GM18502 (cell line): ENCODE measurements at regions not wholly inside any gene's neighbourhood (a gene's known extent, or its start where the extent isn't known, plus 50 kb on each side); places are given as distances from the start of the nearest gene placed in this dataset.
"Not testable (repeated sequence)": the region's sequence is repeated elsewhere in the genome, so short reads cannot be mapped to it uniquely, and the experiment has no call there.

ENCODE experiments used
- ATAC-seq: cut with Tn5 transposase; IDR thresholded peaks from one replicate; pipeline ENCODE4 v1.9.1; 2021; ENCODE audit warnings: mild to moderate bottlenecking; ENCODE audit not compliant: unreplicated experiment, poor library complexity

DNA sequence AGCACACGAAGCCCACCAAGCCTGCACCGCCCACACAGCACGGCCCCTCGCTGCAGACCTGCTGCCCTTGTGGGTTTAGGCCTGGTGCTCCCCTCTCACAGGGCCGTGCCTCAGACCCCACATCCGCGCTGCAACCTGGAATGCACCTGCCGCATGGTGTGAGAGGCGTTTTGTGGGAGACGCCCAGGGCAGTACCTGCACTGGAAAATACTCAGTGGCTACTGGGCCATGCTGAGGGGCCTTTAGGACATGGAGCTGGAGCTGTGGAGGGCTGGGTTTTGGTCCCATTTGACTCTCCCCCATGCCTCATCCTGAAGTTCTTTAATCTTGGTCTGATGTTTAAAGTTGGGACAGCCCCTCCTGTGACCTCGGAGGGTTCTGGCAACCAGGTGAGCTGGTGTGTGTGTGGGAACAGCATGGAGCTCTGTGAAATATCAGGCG lies 116.3 kb downstream of the ERMARD start:
- ATAC-seq, result no peak

DNA sequence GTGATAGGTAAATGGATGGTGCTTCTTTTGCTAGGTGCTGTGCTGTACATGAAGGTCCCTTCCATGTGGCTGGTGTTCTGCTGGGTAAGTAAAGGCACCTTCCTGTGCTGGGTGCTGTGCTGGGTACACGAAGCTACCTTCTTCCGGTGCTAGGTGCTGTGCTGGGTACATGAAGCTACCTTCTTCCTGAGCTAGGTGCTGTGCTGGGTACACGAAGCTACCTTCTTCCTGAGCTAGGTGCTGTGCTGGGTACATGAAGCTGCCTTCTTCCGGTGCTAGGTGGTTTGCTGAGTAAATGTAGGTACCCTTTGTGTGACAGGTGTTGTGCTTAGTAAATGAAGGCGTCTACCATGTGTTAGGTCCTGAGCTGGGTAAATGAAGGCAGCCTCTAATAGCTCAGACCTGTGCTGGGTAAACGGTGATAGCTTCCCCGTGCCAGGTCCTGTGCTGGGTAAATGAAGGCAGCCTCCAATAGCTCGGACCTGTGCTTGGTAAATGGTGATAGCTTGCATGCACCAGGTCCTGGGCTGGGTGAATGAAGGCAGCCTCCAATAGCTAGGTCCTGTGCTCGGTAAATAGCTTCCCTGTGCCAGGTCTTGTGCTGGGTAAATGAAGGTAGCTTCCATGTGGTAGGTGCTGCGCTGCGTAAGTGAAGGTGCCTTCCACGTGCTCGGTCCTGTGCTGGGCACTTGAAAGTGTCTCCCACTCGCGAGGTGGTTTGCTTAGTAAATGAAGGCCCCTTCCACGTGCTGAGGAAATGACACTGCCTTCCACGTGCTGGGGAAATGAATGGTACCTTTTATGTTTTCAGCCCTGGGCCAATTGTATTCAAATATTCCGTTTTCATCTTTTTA lies 115.5 kb downstream of the ERMARD start:
- ATAC-seq, result no peak

DNA sequence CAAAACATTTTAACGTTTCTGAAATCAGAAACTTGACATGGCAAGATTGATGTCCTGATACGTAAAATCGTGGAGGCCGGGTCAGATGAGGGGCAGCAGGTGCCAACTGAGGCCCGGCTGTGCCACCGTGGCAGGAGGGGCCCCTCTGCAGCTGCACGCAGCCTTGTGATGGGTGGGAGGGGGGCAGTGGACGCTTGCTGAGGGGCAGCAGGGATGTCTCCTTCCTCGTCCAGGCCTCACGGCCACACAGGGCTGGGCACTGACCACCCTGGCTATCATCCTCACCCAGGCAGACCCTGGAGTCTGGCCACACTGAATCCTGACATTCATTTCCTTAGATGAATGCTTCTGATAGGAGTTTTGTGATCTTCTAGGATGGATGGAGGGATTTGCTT lies 114.7 kb downstream of the ERMARD start:
- ATAC-seq, result no peak

DNA sequence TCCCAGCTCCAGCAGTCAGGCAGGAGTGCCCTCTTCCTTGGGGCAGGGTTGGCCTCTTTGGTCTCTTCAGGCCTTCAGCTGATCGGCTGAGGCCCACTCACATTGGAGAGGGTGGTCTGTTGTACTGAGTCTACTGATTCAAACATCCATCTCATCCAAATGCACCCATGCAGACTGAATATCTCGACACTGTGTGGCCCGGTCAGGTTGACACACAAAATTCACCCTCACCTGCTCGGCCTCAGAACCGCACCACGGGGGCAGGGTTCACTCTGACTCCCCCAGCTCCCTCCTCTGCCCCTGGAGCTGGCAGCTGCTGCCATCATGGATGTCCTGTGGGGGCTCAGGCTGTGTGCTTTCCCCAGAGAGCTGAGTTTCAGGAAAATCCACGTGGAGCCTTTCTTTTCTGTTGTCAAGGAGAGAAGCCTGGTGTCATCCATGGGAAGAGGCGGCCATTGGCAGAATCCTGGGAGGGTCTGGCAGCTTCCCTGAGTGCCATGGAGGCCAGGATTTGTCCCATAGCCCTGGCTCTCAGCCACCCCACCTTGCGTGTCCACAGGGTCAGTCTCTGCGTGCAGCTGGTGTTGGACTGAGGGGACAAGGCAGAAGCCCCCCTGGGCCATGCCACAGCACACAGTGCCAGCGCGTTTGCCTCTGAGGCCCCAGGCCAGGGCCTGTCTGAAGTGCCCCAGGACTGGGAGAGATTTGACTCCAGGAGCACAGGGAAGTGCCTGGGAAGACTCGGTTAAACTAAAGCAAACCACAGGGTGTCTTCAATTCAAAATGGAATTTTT lies 114.1 kb downstream of the ERMARD start:
- no peak for ATAC-seq

DNA sequence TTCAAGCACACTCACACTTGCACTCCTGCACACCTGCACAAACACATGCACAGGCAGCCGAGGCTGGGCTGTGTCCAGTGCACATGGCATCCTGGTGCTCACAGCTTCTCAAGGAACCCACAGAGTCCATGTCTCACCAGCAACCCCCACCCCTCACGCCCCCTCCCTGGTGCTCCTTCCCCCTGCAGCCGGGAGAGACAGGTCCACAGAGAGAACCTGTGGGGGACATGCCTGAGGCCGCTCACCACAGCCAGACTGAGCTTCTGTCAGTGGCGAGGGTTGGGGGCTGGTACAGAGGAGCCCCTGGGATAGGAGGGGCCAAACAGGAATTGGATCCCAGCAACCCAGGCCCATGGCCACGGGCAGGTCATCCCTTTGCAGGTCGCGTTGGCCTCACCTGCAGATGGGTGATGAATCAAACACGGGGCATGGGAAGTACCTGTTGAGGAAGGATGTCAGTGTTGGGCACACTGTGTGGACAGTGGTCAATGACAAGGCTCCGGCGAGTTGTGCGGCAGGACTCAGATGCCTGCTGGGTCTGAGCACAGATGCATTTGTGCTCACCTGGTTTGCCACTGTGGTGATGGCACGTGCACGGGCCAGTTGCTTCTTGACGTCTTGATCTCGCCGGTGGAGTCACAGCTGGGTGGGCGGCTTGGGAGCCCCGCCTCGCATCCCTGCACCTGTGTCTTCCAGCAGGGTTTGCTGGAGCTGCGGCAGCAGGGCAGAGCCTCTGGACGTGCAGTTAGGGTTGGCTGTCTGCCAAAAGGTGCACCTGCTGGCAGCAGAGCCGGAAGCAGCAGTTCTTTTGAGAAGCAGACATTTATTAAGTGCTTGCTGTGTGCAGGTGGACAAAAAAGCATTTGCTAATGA lies 113.0 kb downstream of the ERMARD start:
- no peak for ATAC-seq

DNA sequence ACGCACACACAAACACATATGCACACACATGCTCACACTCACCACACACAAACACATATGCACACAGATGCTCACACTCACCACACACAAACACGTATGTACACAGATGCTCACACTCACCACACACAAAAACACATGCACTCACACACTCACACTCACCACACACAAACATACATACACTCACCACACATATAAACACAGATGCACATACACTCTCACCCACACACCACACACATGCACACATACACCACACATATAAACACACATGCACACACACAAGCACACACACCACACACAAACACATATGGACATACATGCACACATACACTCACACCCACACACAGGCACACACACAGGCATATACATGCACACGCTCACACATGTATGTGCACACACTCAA lies 112.3 kb downstream of the ERMARD start:
- no peak for ATAC-seq

DNA sequence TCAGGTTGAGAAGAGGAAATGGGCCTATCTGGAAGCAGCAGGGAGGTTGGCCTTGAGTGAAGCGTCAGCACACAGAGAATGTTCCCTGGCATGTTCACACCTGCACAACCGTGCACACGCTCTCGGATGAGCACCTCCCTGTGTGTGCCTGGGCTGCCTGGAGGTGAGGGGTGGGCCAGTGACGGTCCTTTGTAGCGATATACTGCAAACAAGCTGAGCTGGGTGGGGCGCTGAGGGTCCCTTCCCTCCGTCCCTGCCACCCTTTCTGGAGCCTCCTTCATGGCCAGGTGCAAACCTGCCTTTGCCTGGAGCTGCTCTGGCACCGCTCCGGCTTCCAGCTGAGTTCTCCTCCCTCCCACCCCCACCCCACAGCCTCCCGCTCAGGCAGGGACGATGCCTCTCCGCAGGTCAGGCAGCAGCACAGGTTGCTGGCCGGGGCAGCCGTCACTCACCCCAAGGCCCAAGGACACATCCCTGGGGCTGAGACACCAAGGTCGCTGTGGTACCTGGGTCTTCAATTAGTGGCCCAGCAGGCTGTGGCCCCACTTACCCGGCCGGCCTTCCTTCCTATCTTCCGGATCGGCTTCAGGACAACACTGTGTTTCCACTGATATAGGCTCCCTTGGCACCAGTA lies 111.6 kb downstream of the ERMARD start:
- no peak for ATAC-seq

DNA sequence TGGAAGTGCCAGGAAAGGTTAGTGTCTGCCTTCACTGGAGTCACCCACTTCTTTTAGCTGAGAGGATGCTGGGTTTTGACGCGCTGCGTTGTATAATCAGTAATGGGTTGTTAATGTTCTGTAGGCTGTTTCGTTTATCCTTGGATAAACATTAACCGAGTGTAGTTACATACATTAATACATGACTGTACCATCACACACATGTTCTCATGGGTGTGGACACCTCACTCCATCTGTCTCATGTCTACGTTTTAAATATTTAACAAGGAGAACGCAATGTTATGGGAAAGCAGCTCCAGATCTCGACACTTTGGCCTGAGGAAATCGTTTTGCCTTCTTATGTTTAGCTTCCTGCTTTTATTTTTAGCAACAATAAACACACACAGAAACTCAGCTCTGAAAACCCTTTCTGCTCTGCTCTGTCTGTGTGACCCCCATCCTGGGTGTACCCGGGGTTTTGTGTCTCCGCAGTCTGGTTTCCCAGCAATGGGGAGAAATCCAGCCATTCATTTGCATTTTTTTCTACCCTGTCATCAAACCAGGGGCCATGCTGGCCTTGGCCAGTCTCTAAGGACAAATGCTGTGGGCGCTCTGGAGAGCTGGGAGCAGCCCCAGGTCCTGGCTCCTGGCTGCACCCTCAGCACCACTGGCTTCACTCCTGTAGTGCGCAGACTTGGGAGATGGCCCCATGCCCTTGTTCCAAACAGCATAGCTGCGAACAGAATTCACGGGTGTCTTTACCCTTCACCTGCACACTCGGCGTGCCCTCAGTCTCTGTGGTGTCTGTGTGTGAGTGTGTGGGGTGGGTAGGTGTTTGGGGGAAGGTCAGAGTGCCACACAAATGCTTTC lies 110.8 kb downstream of the ERMARD start:
- no peak for ATAC-seq

DNA sequence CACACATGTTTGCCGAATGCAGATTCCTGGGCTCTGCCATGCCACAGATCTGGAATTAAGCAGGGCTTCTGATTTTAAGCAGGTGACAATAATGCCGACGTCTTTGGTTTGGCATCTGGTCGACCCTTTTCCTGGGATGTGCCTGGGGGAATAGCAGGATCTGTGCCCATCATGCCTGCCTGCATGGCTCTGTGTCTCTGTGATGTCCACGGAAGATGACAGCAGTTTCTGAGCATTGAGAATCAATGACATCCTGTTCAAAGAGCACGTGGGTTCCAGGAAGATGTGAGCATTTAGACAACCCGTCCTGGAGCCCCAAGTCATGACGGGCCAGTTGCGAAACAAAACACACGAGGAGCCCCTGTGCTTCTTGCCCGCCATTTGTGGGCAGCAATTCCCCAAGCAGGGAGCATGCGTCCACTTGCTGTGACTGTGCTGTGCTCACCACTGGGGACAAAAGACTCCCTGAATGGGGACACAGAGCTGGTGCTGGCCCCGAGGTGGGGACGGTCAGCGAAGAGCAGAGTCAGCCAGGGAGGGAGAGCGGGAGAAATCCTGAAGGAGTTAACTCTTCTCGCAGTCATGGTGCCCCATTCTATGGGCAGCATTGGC lies 110.1 kb downstream of the ERMARD start:
- ATAC-seq, result no peak

DNA sequence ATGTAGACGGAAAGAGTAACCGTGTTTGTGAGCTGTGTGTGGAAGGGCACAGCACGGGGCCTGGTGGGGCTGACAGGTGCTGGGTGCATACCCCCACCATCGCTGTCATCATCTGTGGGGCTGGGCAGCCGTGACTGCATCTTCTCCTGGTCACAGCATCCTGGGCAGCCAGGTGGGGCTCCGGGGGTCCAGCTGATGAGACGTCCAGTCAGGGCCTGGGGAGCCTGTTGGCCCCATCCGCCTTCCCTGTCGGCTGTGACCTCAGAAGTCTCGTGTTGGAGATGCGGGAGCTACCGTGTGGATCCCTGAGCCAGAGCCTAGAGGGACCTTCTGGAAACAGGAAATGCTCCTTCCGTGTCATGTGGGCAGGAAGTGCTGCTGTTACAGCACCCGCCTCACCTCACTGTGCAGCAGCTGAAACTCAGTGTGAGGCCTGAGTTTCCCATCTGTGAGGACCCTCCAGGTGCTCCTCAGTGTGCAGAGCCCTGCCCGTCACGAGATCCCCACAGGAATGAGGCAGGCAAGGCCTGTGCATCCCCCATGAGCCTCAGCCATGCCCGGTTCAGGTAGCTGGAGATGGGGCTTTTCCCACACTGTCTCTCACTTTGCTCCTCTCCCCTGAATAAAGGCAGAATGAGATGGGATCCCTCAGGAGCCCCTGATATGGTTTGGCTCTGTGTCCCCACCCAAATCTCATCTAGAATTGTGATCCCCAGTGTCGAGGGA lies 108.7 kb downstream of the ERMARD start:
- no peak for ATAC-seq

DNA sequence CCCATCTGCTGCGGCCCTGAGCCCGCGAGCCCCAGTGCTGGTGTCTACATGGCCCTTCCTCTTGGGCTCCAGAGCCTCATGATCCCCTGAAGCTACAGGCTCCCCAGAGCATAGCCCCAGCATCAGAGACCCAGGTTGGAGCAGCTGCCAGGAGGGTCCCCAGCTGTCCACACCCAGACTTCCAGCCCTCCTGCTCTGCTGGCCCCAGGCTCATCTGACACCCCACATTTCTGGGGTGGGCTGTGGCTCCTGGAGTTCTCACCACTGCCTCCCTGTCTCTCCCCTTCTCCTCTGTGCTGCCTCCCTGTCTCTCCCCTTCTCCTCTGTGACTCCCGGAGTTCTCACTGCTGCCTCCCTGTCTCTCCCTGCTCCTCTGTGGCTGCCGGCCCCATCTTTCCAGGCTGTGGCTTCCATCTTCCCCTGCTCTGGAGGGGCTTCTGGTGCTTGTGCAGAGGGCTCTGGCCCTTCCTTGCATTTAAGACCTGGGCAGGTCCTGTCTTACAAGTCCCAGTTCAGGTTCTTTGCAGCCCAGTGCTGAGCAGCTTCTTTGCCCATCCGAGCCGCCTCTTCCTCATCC lies 108.1 kb downstream of the ERMARD start:
- no peak for ATAC-seq

DNA sequence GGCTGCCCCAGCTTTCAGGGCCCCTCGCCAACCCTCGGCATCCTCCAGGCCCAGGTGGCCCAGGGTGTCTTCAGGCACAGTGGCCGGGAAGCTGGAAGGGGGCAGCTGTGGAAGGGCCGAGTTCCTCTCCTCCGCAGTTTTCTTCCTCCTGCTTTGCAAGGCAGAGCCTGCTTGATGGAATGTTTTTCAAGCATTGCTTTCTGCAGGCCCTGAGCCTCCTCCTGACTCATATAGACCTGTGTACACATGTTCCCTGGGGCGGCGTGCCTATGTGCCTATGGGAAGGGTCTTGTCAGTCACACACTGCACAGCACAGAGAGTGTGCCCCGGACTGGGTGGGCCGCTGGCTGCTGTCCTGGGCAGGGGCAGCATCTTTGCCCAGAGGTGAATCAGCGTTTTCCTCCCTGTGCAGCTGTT lies 107.5 kb downstream of the ERMARD start:
- no peak for ATAC-seq

DNA sequence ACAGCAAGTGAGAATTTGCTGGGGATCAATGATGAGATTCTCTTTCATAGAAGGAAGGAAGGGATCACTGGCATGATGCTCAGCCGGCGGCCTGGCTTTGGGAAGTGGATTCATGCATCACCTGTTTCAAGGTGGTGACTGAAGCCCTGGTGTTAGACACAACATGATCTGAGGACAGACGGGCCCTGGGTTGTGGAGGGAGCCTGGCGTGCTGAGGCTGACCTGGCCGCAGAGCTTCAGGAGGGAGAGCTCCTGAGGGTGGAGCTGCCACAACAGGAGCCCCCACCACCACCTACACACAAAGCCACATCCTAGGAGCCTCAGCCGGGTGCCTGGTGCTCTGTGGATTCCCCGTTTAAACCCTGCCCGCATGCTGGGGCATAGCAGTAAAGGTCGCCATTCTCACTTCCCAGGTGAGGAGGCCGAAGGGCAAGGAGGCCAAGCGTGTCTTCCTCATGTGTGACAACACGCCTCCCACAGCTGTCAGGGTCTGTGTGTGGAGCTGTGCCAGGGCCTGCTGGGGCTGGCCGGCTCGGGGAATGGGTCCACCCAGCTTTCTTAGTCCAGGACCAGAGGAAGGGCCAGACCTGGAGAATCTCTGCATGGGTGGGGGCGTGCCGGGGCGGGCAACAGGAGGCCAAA lies 107.0 kb downstream of the ERMARD start:
- no peak for ATAC-seq

DNA sequence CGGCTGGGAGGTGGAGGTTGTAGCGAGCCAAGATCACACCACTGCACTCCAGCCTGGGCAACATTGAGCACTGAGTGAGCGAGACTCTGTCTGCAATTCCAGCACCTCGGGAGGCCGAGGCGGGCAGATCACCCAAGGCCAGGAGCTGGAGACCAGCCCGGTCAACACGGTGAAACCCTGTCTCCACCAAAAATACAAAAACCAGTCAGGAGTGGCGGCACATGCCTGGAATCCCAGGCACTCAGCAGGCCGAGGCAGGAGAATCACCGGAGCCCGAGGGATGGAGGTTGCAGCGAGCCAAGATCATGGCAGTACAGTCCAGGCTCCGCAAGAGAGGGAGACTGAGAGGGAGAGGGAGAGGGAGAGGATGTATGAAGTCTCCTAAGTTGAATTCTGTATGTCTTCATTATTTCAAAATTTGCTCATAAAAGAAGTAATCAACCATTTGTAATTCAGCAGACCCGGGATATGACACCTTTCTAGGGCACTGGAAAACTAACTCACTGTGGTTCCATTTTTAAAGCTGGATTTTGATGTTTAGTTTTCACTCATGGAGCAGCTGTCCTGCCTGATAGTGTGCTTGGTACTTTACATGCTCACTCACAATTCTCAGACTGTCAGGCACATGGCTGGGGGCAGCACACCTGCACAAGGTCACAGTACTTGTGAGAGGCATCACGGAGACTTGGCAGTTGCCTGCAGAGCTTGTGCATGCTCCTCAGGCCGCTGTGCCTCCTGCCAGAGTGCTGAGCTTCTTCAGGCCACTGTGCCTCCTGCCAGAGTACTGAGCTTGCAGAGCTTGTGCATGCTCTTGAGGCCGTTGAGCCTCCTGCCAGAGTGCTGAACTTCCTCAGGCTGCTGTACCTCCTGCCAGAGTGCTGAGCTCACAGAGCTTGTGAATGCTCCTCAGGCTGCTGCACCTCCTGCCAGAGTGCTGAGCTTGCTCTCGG lies 106.2 kb downstream of the ERMARD start:
- no peak for ATAC-seq

DNA sequence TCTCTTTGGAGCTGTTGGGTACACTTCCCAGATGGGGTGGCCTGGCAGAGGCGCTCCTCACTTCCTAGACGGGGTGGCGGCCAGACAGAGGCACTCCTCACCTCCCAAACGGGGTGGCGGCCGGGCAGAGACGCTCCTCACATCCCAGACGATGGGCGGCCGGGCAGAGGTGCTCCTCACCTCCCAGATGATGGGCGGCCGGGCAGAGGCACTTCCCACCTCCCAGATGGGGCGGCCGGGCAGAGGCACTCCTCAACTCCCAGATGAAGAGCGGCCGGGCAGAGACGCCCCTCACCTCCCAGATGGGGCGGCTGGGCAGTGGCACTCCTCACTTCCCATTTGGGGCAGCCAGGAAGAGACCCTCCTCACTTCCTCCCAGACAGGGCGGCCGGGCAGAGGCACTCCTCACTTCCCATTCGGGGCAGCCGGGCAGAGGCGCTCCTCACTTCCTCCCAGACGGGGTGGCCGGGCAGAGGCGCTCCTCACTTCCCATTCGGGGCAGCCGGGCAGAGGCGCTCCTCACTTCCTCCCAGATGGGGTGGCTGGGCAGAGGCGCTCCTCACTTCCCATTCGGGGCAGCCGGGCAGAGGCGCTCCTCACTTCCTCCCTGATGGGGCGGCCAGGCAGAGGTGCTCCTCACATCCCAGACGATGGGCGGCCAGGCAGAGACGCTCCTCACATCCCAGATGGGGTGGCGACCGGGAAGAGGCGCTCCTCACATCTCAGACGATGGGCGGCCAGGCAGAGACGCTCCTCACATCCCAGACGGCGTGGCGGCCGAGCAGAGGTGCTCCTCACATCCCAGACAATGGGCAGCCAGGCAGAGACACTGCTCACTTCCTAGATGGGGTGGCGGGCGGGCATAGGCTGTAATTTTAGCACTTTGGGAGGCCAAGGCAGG lies 105.3 kb downstream of the ERMARD start:
- ATAC-seq, result not testable (repeated sequence)
